ENCODE measurements at regions not wholly inside any gene's neighbourhood (a gene's known extent, or its start where the extent isn't known, plus 50 kb on each side); places are given as distances from the start of the nearest gene placed in this dataset.

DNA sequence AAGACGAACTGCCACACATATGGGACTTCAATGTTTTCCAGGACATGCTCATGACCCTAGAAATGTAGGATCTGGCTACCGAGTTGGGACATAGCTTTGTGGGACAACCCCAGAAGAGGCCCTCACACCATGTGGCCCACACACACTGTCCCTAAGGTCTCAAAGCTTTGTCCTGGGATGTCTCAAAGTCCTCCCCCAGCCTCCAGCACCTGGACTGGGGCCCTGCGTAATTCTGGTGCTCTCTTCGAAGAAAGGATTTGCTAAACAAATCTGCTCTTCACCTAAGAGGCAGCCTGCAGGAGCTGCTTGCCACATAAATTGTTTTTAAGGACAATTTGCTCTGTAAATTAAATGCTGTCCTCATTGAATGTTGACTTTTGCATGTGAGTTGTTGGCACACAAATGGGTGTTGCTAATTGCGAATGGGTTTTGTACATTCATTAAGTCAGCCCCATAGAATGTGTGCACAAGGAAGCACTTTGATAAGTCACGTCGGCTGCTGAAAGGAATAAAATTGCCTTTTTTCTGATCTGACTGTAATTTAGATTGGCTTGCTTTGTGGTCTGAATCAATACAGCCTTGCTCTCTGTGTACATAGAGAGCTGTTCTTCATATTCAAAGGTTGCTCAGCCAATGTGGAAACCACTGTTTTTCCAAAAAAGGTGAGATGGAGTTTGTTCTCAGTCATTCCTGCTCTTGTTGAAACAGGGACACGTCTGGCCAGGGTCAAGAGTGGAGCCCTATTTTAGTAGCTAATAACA, 161.6 kb upstream of the PWP1 start (continued):
- TF ChIP-seq, protein P1, sequence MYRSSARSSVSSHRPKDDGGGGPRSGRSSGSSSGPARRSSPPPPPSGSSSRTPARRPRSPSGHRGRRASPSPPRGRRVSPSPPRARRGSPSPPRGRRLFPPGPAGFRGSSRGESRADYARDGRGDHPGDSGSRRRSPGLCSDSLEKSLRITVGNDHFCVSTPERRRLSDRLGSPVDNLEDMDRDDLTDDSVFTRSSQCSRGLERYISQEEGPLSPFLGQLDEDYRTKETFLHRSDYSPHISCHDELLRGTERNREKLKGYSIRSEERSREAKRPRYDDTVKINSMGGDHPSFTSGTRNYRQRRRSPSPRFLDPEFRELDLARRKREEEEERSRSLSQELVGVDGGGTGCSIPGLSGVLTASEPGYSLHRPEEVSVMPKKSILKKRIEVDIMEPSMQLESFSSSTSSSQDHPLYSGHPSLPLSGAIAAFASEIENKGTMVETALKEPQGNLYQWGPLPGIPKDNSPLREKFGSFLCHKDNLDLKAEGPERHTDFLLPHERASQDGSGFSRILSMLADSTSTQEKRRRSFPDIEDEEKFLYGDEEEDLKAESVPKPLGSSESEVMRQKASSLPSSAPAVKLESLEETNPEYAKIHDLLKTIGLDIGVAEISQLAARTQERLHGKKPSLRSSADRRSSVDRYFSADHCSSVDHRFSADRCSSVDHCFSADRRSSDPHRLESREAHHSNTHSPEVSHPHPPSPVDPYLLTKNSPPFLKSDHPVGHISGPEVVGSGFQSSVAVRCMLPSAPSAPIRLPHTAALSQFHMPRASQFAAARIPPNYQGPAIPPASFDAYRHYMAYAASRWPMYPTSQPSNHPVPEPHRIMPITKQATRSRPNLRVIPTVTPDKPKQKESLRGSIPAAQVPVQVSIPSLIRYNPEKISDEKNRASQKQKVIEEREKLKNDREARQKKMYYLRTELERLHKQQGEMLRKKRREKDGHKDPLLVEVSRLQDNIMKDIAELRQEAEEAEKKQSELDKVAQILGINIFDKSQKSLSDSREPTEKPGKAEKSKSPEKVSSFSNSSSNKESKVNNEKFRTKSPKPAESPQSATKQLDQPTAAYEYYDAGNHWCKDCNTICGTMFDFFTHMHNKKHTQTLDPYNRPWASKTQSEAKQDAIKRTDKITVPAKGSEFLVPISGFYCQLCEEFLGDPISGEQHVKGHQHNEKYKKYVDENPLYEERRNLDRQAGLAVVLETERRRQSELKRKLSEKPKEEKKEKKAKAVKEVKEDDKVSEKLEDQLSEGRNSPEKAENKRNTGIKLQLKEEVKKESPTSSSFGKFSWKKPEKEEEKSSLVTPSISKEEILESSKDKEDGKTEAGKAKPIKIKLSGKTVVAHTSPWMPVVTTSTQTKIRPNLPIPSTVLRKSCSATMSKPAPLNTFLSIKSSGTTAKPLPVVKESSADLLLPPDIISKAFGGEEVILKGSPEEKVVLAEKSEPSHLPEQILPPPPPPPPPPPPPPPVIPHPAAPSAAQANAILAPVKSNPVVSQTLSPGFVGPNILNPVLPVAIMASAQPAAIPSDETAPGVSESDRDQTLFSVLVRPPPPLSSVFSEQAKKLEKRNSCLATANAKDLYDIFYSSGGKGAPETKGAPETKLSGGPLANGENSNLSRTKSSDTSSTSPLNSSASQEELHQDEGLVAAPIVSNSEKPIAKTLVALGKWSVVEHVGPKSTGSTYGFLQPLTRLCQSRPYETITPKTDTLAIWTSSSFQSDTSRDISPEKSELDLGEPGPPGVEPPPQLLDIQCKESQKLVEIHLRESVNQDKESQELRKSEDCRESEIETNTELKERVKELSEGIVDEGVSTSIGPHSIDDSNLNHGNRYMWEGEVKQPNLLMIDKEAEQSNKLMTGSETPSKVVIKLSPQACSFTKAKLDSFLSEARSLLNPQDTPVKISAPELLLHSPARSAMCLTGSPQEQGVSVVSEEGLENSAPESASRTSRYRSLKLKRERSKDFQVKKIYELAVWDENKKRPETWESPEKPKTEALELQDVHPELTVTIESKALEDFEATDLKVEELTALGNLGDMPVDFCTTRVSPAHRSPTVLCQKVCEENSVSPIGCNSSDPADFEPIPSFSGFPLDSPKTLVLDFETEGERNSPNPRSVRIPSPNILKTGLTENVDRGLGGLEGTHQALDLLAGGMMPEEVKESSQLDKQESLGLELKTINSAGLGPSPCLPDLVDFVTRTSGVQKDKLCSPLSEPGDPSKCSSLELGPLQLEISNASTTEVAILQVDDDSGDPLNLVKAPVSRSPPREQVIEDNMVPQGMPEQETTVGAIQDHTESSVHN (CRISPR knock-in tag; IDR thresholded peaks at IDR 0.05), result no peak
- TF ChIP-seq ZSCAN21 (CRISPR knock-in tag; IDR thresholded peaks at IDR 0.05; ENCODE audit: borderline replicate concordance) (no peak), FOXP1 (IDR thresholded peaks at IDR 0.05) (no peak), FOXP1 (CRISPR knock-in tag; IDR thresholded peaks at IDR 0.05) (peak; percentile 33; the same call in 1 of the 2 replicates), ZNF746 (CRISPR knock-in tag; IDR thresholded peaks at IDR 0.05) (no peak), SOX5 (CRISPR knock-in tag; IDR thresholded peaks at IDR 0.05; ENCODE audit: borderline replicate concordance) (peak; percentile 19; the same call in 1 of the 2 replicates), SRF (IDR thresholded peaks at IDR 0.05; ENCODE audit: low read depth, low read length) (peak; percentile 89), HCFC1 (IDR thresholded peaks at IDR 0.05; ENCODE audit: low read depth, low read length) (no peak), GFI1 (CRISPR knock-in tag; IDR thresholded peaks at IDR 0.05; ENCODE audit: borderline replicate concordance) (no peak), ZNF841 (CRISPR knock-in tag; IDR thresholded peaks at IDR 0.05; ENCODE audit: borderline replicate concordance) (no peak), TCF7L2 (IDR thresholded peaks at IDR 0.05; ENCODE audit: low read depth, low read length) (no peak), SUZ12 (IDR thresholded peaks at IDR 0.05; ENCODE audit: low read depth, low read length) (no peak), RFXANK (CRISPR knock-in tag; IDR thresholded peaks at IDR 0.05) (no peak), BRD4 (CRISPR knock-in tag; IDR thresholded peaks at IDR 0.05) (no peak), NR2F6 (IDR thresholded peaks at IDR 0.05) (peak; percentile 40; the same call in 1 of the 2 replicates), NR2F6 (CRISPR knock-in tag; IDR thresholded peaks at IDR 0.05) (0 out of 2 replicates have a peak, but pooled peaks have one; percentile 21), FOXK1 (CRISPR knock-in tag; IDR thresholded peaks at IDR 0.05; ENCODE audit: borderline replicate concordance, low read depth) (no peak)
- TF ChIP-seq, protein P2, sequence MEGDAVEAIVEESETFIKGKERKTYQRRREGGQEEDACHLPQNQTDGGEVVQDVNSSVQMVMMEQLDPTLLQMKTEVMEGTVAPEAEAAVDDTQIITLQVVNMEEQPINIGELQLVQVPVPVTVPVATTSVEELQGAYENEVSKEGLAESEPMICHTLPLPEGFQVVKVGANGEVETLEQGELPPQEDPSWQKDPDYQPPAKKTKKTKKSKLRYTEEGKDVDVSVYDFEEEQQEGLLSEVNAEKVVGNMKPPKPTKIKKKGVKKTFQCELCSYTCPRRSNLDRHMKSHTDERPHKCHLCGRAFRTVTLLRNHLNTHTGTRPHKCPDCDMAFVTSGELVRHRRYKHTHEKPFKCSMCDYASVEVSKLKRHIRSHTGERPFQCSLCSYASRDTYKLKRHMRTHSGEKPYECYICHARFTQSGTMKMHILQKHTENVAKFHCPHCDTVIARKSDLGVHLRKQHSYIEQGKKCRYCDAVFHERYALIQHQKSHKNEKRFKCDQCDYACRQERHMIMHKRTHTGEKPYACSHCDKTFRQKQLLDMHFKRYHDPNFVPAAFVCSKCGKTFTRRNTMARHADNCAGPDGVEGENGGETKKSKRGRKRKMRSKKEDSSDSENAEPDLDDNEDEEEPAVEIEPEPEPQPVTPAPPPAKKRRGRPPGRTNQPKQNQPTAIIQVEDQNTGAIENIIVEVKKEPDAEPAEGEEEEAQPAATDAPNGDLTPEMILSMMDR (CRISPR knock-in tag; IDR thresholded peaks at IDR 0.05), result no peak
- TF ChIP-seq, protein P3, sequence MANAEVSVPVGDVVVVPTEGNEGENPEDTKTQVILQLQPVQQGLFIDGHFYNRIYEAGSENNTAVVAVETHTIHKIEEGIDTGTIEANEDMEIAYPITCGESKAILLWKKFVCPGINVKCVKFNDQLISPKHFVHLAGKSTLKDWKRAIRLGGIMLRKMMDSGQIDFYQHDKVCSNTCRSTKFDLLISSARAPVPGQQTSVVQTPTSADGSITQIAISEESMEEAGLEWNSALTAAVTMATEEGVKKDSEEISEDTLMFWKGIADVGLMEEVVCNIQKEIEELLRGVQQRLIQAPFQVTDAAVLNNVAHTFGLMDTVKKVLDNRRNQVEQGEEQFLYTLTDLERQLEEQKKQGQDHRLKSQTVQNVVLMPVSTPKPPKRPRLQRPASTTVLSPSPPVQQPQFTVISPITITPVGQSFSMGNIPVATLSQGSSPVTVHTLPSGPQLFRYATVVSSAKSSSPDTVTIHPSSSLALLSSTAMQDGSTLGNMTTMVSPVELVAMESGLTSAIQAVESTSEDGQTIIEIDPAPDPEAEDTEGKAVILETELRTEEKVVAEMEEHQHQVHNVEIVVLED (CRISPR knock-in tag; IDR thresholded peaks at IDR 0.05; ENCODE audit: borderline replicate concordance), result no peak
